ENCODE measurements at regions not wholly inside any gene's neighbourhood (a gene's known extent, or its start where the extent isn't known, plus 50 kb on each side); places are given as distances from the start of the nearest gene placed in this dataset.

DNA sequence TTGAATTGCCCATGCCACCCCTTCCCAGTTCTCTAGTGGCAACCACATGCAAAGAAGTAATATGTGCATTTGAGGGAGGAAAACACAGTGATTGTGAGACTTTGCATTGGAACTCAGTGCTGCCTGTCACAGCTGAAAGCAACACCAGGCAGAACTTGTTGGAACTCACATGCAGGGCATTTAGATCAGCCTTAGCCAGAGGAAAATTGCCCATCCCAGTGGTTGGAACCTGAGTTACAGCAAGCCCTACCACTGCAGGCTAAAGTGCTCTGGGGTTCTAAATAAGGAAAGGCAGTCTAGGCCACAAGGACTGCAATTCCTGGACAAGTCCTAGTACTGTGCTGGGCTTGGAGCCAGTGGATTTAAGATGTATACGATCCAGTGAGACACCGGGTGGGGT, 245.3 kb upstream of the UFL1 start:
- no peak overlapping the region for H3K4me3 ChIP-seq (replicated peaks in 1 of 3; ENCODE audit: insufficient read depth in 1 of 3, low read depth in 2 of 3, low read length in 3 of 3)
- H2AFZ ChIP-seq (ENCODE audit: low read length), result no peak overlapping the region
- POLR2A ChIA-PET, result no interaction called here
- H3K36me3 ChIP-seq (replicated peaks in 1 of 2; ENCODE audit: control insufficient read depth in 1 of 2, insufficient read depth in 2 of 2, low read length in 2 of 2), result no peaks in the 10 kb centered on the region
- BruUV-seq (replicated peaks), result no TSS peak
- no peak overlapping the region for H3K27ac ChIP-seq (ENCODE audit: extremely low read length, insufficient read depth, low read length)
- H3K27me3 ChIP-seq (ENCODE audit: control insufficient read depth in 1 of 2, insufficient read depth in 2 of 2, low read length in 2 of 2), result no peaks in the 10 kb centered on the region
- WGBS (ENCODE audit: low lambda C conversion rate), result 0% methylated on average over 1 of the region's 2 CpGs
- TF ChIP-seq NFE2L1 (CRISPR knock-in tag; IDR thresholded peaks at IDR 0.05; ENCODE audit: borderline replicate concordance), result no peak
- no peak for TF ChIP-seq DR1 (CRISPR knock-in tag; IDR thresholded peaks at IDR 0.05)
- TF ChIP-seq PHB2 (IDR thresholded peaks at IDR 0.05; ENCODE audit: partially characterized antibody), result no peak
- no peak for TF ChIP-seq HMG20A (CRISPR knock-in tag; IDR thresholded peaks at IDR 0.05; ENCODE audit: borderline replicate concordance)
- no peak for TF ChIP-seq ESRRA (CRISPR knock-in tag; IDR thresholded peaks at IDR 0.05; ENCODE audit: low read depth)
- no peak for TF ChIP-seq ZNF326 (CRISPR knock-in tag; IDR thresholded peaks at IDR 0.05; ENCODE audit: borderline replicate concordance)
- TF ChIP-seq, protein P1, sequence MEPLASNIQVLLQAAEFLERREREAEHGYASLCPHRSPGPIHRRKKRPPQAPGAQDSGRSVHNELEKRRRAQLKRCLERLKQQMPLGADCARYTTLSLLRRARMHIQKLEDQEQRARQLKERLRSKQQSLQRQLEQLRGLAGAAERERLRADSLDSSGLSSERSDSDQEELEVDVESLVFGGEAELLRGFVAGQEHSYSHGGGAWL (CRISPR knock-in tag; IDR thresholded peaks at IDR 0.05), result no peak
- TF ChIP-seq ZNF589 (CRISPR knock-in tag; conservative IDR thresholded peaks at IDR 0.05), result no peak
- no peak for TF ChIP-seq NCOA2 (CRISPR knock-in tag; IDR thresholded peaks at IDR 0.05)
- TF ChIP-seq TOE1 (CRISPR knock-in tag; IDR thresholded peaks at IDR 0.05), result no peak
- no peak for TF ChIP-seq EED (CRISPR knock-in tag; IDR thresholded peaks at IDR 0.05)
- no peak for TF ChIP-seq JARID2 (CRISPR knock-in tag; IDR thresholded peaks at IDR 0.05; ENCODE audit: insufficient replicate concordance)
- no peak for TF ChIP-seq HMG20B (CRISPR knock-in tag; conservative IDR thresholded peaks at IDR 0.05)
- in situ Hi-C loops (cut with HindIII; ENCODE audit: extremely low pct_ligation_motif_present, low pct_unique_long_range_greater_than_20kb), result no loop called here
- no peak overlapping the region for H3K9ac ChIP-seq (ENCODE audit: insufficient read depth, low read depth, low read length)
- CTCF ChIA-PET (ENCODE audit: low intra/inter-chr PET ratio, low total read pairs), result no interaction called here
- FAIRE-seq (no peak), ATAC-seq (no peak), DNase-seq (ENCODE audit: low spot score) (no peak)
- no peak overlapping the region for H3K4me2 ChIP-seq (ENCODE audit: low read depth, low read length)
- H3K4me1 ChIP-seq (ENCODE audit: insufficient read depth, low read length), result no peaks in the 10 kb centered on the region
- H3K79me2 ChIP-seq (ENCODE audit: insufficient read depth, low read length), result no peaks in the 10 kb centered on the region
- no peaks in the 10 kb centered on the region for H3K9me3 ChIP-seq (ENCODE audit: low read length)
- H4K20me1 ChIP-seq (ENCODE audit: insufficient read depth, low read length), result no peaks in the 10 kb centered on the region
- intact Hi-C loops (cut with micrococcal nuclease; ENCODE audit: unreplicated experiment), result no loop called here
